SK-N-SH treated with all-trans-retinoic acid at 6 μM for 48 hours (cell line): ENCODE measurements at regions not wholly inside any gene's neighbourhood (a gene's known extent, or its start where the extent isn't known, plus 50 kb on each side); places are given as distances from the start of the nearest gene placed in this dataset.

Source experiments
- ATAC-seq: fragments of 200-7000 bp; cut with Tn5 transposase; 3 replicates; pipeline ENCODE4 v1.9.1; 2020; ENCODE audit warnings: mild to moderate bottlenecking, moderate library complexity
- CREB5 ChIP-seq: fragments of 250-450 bp; sonication (Bioruptor Pico); IDR thresholded peaks from 2 replicates; pipeline ENCODE4 v1.5.1; 2020; ENCODE audit warnings: low read depth, mild to moderate bottlenecking, moderate library complexity
- CSDC2 ChIP-seq: fragments of 250-450 bp; sonication (Bioruptor Pico); IDR thresholded peaks from 2 replicates; pipeline ENCODE4 v1.5.0; 2020; ENCODE audit warnings: mild to moderate bottlenecking, moderate library complexity
- CSRNP3 ChIP-seq: fragments of 250-450 bp; sonication (Bioruptor Pico); IDR thresholded peaks from 2 replicates; pipeline ENCODE4 v1.5.1; 2021; ENCODE audit warnings: mild to moderate bottlenecking, moderate library complexity
- ESRRG ChIP-seq: fragments of 250-450 bp; sonication (Bioruptor Pico); IDR thresholded peaks from 2 replicates; pipeline ENCODE4 v1.6.1; 2021; ENCODE audit warnings: mild to moderate bottlenecking
- GLIS3 ChIP-seq: fragments of 250-450 bp; sonication (Bioruptor Pico); IDR thresholded peaks from 2 replicates; pipeline ENCODE4 v1.5.0; 2020; ENCODE audit warnings: mild to moderate bottlenecking, moderate library complexity
- ISL1 ChIP-seq: fragments of 250-450 bp; sonication (Bioruptor Pico); IDR thresholded peaks from 2 replicates; pipeline ENCODE4 v2.1.2; 2022; ENCODE audit warnings: mild to moderate bottlenecking, moderate library complexity
- POU6F1 ChIP-seq: fragments of 250-450 bp; sonication (Bioruptor Pico); IDR thresholded peaks from 2 replicates; pipeline ENCODE4 v1.8.0; 2021; ENCODE audit warnings: low read depth, mild to moderate bottlenecking, moderate library complexity, borderline replicate concordance
- RARB ChIP-seq: fragments of 250-450 bp; sonication (Bioruptor Pico); IDR thresholded peaks from 2 replicates; pipeline ENCODE4 v1.8.0; 2021; ENCODE audit warnings: mild to moderate bottlenecking, moderate library complexity
- TCF4 ChIP-seq: fragments of 250-450 bp; sonication (Bioruptor Pico); IDR thresholded peaks from 2 replicates; pipeline ENCODE4 v1.8.0; 2021; ENCODE audit warnings: mild to moderate bottlenecking, moderate library complexity, borderline replicate concordance
- TOX ChIP-seq: fragments of 250-450 bp; sonication (Bioruptor Pico); IDR thresholded peaks from 2 replicates; pipeline ENCODE4 v1.8.0; 2021; ENCODE audit warnings: mild to moderate bottlenecking, moderate library complexity, borderline replicate concordance
- ZC3H10 ChIP-seq: fragments of 250-450 bp; sonication (Bioruptor Pico); IDR thresholded peaks from 2 replicates; pipeline ENCODE4 v1.5.1; 2021; ENCODE audit warnings: mild to moderate bottlenecking, moderate library complexity
- ZFP3 ChIP-seq: fragments of 250-450 bp; sonication (Bioruptor Pico); IDR thresholded peaks from 2 replicates; pipeline ENCODE4 v1.5.0; 2020; ENCODE audit warnings: mild to moderate bottlenecking, moderate library complexity
- ZNF565 ChIP-seq: fragments of 450-650 bp; formaldehyde crosslinking; conservative IDR thresholded peaks from 2 replicates; pipeline ENCODE4 v1.5.0; 2020; ENCODE audit warnings: low read depth, mild to moderate bottlenecking, moderate library complexity
- ZNF70 ChIP-seq: fragments of 450-650 bp; formaldehyde crosslinking; IDR thresholded peaks from 2 replicates; pipeline ENCODE4 v1.5.0; 2020; ENCODE audit warnings: mild to moderate bottlenecking, moderate library complexity
- ZNF8 ChIP-seq: fragments of 450-650 bp; formaldehyde crosslinking; IDR thresholded peaks from 2 replicates; pipeline ENCODE4 v1.5.0; 2020; ENCODE audit warnings: mild to moderate bottlenecking, moderate library complexity
- TF ChIP-seq, protein P1 (sequence below): fragments of 250-450 bp; sonication (Bioruptor Pico); IDR thresholded peaks from 2 replicates; pipeline ENCODE4 v1.5.0; 2020; ENCODE audit warnings: mild to moderate bottlenecking, moderate library complexity

DNA sequence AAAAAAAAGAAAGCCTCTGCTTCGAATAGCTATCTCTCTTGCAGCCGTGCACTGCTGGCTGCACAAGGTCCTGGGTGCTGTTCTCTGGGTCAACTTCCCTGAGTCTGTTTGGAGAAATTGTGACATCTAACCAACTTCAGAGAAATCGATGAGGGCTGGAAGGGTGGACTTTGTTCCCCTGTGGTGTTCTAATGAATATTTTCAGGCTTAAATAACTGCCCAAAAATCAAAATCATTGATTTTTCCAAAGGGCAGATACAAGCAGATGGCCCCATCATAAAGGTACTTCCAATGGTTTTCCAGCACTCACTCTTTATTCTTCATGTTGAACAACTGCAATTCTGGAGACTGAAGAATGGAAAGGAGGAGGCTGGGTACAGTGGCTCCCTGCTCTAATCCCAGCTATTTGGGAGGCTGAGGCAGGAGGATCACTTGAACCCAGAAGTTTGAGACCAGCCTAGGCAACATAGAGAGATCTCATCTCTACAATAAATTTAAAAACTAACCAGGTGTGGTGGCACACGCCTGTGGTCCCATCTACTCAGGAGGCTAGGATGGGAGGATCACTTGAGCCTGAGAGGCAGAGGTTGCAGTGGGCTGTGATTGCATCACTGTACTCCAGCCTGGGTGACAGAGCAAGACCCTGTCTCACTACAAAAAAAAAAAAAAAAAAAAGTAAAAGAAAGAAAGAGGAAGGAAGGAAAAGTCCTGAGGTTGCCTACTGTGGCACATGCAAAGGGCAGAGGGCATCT, 59.1 kb downstream of the FOXA2 start:
- no peak for ATAC-seq
- no peak for TF ChIP-seq RARB (CRISPR knock-in tag)
- TF ChIP-seq POU6F1 (CRISPR knock-in tag), result no peak
- TF ChIP-seq, all 23 proteins: peak for 0

- TF ChIP-seq TOX, result no peak
- TF ChIP-seq CSDC2 (CRISPR knock-in tag), result no peak
- no peak for TF ChIP-seq ESRRG (CRISPR knock-in tag)
- TF ChIP-seq ZNF565 (CRISPR knock-in tag), result no peak
- TF ChIP-seq, protein P1, sequence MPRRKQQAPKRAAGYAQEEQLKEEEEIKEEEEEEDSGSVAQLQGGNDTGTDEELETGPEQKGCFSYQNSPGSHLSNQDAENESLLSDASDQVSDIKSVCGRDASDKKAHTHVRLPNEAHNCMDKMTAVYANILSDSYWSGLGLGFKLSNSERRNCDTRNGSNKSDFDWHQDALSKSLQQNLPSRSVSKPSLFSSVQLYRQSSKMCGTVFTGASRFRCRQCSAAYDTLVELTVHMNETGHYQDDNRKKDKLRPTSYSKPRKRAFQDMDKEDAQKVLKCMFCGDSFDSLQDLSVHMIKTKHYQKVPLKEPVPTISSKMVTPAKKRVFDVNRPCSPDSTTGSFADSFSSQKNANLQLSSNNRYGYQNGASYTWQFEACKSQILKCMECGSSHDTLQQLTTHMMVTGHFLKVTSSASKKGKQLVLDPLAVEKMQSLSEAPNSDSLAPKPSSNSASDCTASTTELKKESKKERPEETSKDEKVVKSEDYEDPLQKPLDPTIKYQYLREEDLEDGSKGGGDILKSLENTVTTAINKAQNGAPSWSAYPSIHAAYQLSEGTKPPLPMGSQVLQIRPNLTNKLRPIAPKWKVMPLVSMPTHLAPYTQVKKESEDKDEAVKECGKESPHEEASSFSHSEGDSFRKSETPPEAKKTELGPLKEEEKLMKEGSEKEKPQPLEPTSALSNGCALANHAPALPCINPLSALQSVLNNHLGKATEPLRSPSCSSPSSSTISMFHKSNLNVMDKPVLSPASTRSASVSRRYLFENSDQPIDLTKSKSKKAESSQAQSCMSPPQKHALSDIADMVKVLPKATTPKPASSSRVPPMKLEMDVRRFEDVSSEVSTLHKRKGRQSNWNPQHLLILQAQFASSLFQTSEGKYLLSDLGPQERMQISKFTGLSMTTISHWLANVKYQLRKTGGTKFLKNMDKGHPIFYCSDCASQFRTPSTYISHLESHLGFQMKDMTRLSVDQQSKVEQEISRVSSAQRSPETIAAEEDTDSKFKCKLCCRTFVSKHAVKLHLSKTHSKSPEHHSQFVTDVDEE, result no peak
- TF ChIP-seq CREB5 (CRISPR knock-in tag), result no peak
- no peak for TF ChIP-seq ISL1 (CRISPR knock-in tag)
- TF ChIP-seq RARB (CRISPR knock-in tag), result no peak
- no peak for TF ChIP-seq ZNF70
- ATAC-seq, result no peak
Measured at GRCh38 chr20:22524393-22525015, 59.9 kb downstream of the FOXA2 start.

- TF ChIP-seq TCF4 (CRISPR knock-in tag) (no peak), ZC3H10 (no peak), POU6F1 (CRISPR knock-in tag) (no peak), CREB5 (CRISPR knock-in tag) (no peak), GLIS3 (no peak), CSRNP3 (CRISPR knock-in tag) (no peak), ZFP3 (CRISPR knock-in tag) (no peak), ZNF8 (no peak)
- no peak for ATAC-seq
Measured at GRCh38 chr20:22523499-22524392, 60.6 kb downstream of the FOXA2 start.
